Left cardiac atrium (tissue), 4 donors: ENCODE measurements at regions not wholly inside any gene's neighbourhood (a gene's known extent, or its start where the extent isn't known, plus 50 kb on each side); places are given as distances from the start of the nearest gene placed in this dataset.
"Not testable (repeated sequence)": the region's sequence is repeated elsewhere in the genome, so short reads cannot be mapped to it uniquely, and the experiment has no call there.

Experiments
- ATAC-seq, 2 donors: fragments of 200-7000 bp; cut with Tn5 transposase; one replicate each; pipeline ENCODE4 v1.9.1; 2020; ENCODE audit warnings: mild to moderate bottlenecking in 2 of 2, moderate library complexity in 2 of 2
- DNase-seq: peaks from one replicate; pipeline ENCODE4 v3.0.0-alpha.2; 2020
- intact Hi-C, 2 donors: fragments of 100-400 bp; cut with DNase I; formaldehyde crosslinking; loops; one replicate each; pipeline versions ENCODE4 v1.14.1 to v1.15.1; 2022 to 2023
- donor health status: DM: no; HTN: yes; CAD: no.
- donor health status: DM: no; HTN: yes; CAD: no; lungs with severe emphysema.
- donor health status: DM: yes; HTN: yes; CAD: no.
- donor health status: Dilated cardiomyopathy.

GRCh38 chr18:40163254-40163653 lies 1791.8 kb upstream of the PIK3C3 start:
- intact Hi-C loops = no loop called here
- DNase-seq = no peak
- ATAC-seq = no peak

GRCh38 chr18:40160361-40160760 lies 1794.7 kb upstream of the PIK3C3 start:
- ATAC-seq = no peak
- no peak for DNase-seq
- intact Hi-C loops = no loop called here

- DNase-seq (no peak), ATAC-seq (peak in 1 of 2 donors; percentile 39)
- intact Hi-C loops = no loop called here
Observed at GRCh38 chr18:40159141-40160017, 1795.7 kb upstream of the PIK3C3 start.

GRCh38 chr18:40157120-40157519 lies 1797.9 kb upstream of the PIK3C3 start:
- DNase-seq (no peak), ATAC-seq (no peak)
- intact Hi-C loops = no loop called here

- DNase-seq (no peak), ATAC-seq (no peak)
- intact Hi-C loops = no loop called here
Observed at GRCh38 chr18:40152859-40153258, 1802.2 kb upstream of the PIK3C3 start.

GRCh38 chr18:40148960-40149359 lies 1806.1 kb upstream of the PIK3C3 start:
- DNase-seq = no peak
- no peak for ATAC-seq
- intact Hi-C loops = no loop called here

GRCh38 chr18:40133253-40133652 lies 1821.8 kb upstream of the PIK3C3 start:
- intact Hi-C loops = no loop called here
- DNase-seq (no peak), ATAC-seq (no peak)

- ATAC-seq, intact Hi-C loops: not testable (repeated sequence)
Observed at GRCh38 chr18:40132438-40132837, 1822.6 kb upstream of the PIK3C3 start.

GRCh38 chr18:40124107-40124506 lies 1830.9 kb upstream of the PIK3C3 start:
- ATAC-seq = no peak

More at GRCh38 chr18:40132438-40132837, 1822.6 kb upstream of the PIK3C3 start:
- DNase-seq = not testable (repeated sequence)

GRCh38 chr18:40120796-40121391 lies 1834.1 kb upstream of the PIK3C3 start:
- no peak for ATAC-seq
- intact Hi-C loops = no loop called here

More at GRCh38 chr18:40124107-40124506, 1830.9 kb upstream of the PIK3C3 start:
- DNase-seq = no peak
- intact Hi-C loops = no loop called here

GRCh38 chr18:40120356-40120755 lies 1834.7 kb upstream of the PIK3C3 start:
- no peak for ATAC-seq
- no peak for DNase-seq
- intact Hi-C loops = no loop called here

More at GRCh38 chr18:40120796-40121391, 1834.1 kb upstream of the PIK3C3 start:
- no peak for DNase-seq

- intact Hi-C loops, ATAC-seq, DNase-seq: not testable (repeated sequence)
Observed at GRCh38 chr18:40119581-40119980, 1835.5 kb upstream of the PIK3C3 start.

- DNase-seq (no peak), ATAC-seq (no peak)
- intact Hi-C loops = no loop called here
Observed at GRCh38 chr18:40110455-40110854, 1844.6 kb upstream of the PIK3C3 start.

GRCh38 chr18:40109252-40110049 lies 1845.6 kb upstream of the PIK3C3 start:
- ATAC-seq (no peak), DNase-seq (no peak)
- intact Hi-C loops = no loop called here

GRCh38 chr18:40108596-40108995 lies 1846.4 kb upstream of the PIK3C3 start:
- ATAC-seq (no peak), DNase-seq (no peak)
- intact Hi-C loops = no loop called here

GRCh38 chr18:40102903-40103302 lies 1852.1 kb upstream of the PIK3C3 start:
- no peak for DNase-seq
- no peak for ATAC-seq
- intact Hi-C loops = no loop called here

- DNase-seq = no peak
- no peak for ATAC-seq
- intact Hi-C loops = no loop called here
Observed at GRCh38 chr18:40099641-40100040, 1855.4 kb upstream of the PIK3C3 start.

GRCh38 chr18:40096675-40097074 lies 1858.4 kb upstream of the PIK3C3 start:
- no peak for DNase-seq
- no peak for ATAC-seq
- intact Hi-C loops = no loop called here

GRCh38 chr18:40094441-40094840 lies 1860.6 kb upstream of the PIK3C3 start:
- intact Hi-C loops = no loop called here
- DNase-seq (no peak), ATAC-seq (no peak)

GRCh38 chr18:40088130-40088529 lies 1866.9 kb upstream of the PIK3C3 start:
- intact Hi-C loops = no loop called here
- DNase-seq (no peak), ATAC-seq (peak in 1 of 2 donors; percentile 65)
